ENCODE measurements at regions not wholly inside any gene's neighbourhood (a gene's known extent, or its start where the extent isn't known, plus 50 kb on each side); places are given as distances from the start of the nearest gene placed in this dataset.

DNA sequence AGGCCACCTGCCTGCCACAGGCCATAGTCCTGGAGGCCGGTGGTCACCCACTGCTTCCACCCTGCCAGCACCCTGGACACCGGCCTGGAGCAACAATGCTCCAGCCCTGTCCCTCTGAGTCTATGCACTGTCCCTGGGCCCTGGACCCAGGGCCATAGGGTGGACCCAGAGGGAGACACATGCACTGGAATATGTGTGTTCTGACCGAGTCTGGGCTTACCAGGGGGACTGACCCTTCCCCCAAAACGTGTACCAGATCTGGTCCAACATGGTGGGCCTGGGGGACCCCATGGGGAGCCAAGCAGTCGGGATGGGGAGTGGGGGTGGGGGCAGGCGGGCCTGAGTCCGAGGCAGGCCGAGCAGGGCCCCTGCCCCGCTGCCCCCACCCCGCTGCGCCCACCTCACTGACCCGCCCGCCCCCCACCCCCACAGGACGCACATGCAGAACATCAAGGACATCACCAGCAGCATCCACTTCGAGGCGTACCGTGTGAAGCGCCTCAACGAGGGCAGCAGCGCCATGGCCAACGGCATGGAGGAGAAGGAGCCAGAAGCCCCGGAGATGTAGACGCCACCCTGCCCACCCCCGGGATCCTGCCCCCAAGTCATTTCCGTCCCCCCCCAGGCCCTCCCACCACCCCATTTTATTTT, 357.4 kb downstream of the SEC14L1 start:
- H3K18ac ChIP-seq (ENCODE audit: extremely low read depth, low read length) = no peak overlapping the region
- peaks cover 2% of the 10 kb centered on the region; the same call in 1 of the 2 replicates for H3K79me1 ChIP-seq (ENCODE audit: low read depth, low read length)
- H3K4me2 ChIP-seq (ENCODE audit: insufficient read depth in 1 of 2, low read depth in 2 of 2, low read length in 2 of 2) = no peak overlapping the region
- no peaks in the 10 kb centered on the region for H3K27me3 ChIP-seq (replicated peaks in 1 of 4; ENCODE audit: control insufficient read depth in 3 of 4, extremely low read depth in 1 of 4, insufficient read depth in 3 of 4, low read length in 3 of 4)
- H3K9ac ChIP-seq (replicated peaks in 1 of 4; ENCODE audit: extremely low read depth in 1 of 4, low read depth in 3 of 4, low read length in 3 of 4) = no peak overlapping the region
- H4K5ac ChIP-seq (ENCODE audit: insufficient read length, low read depth, low read length) = no peak overlapping the region
- H4K8ac ChIP-seq (ENCODE audit: extremely low read depth, insufficient read depth, low read length) = no peak overlapping the region; the same call in 1 of the 2 replicates
- H3K4ac ChIP-seq (replicated peaks; ENCODE audit: insufficient read length, low read depth, low read length) = no peak overlapping the region
- H4K20me1 ChIP-seq (replicated peaks in 1 of 2; ENCODE audit: control insufficient read depth in 1 of 2, insufficient read depth in 2 of 2, low read length in 2 of 2) = peaks cover 2 to 3% of the 10 kb centered on the region in 2 experiments
- H3K23ac ChIP-seq (ENCODE audit: insufficient read length) = no peak overlapping the region
- peaks cover 0 to 5% (median 1%) of the 10 kb centered on the region in 4 experiments; a peak in 4 of 7 replicates for H3K4me1 ChIP-seq (replicated peaks in 1 of 4; ENCODE audit: control insufficient read depth in 3 of 4, insufficient read depth in 4 of 4, low read length in 3 of 4)
- no peak overlapping the region for H2BK15ac ChIP-seq (ENCODE audit: low read length)
- WGBS, 2 experiments (ENCODE audit: extremely low coverage in 1 of 2, insufficient coverage in 1 of 2, insufficient read length in 1 of 2, insufficient replicate concordance in 2 of 2, low coverage in 1 of 2, low lambda C conversion rate in 2 of 2, missing lambda C conversion rate in 1 of 2) = 82% methylated on average over 7 of the region's 25 CpGs; no CpG with 5 or more reads in 1 of the 2 experiments
- no peak for FAIRE-seq
- no peak overlapping the region for H3K56ac ChIP-seq (replicated peaks; ENCODE audit: insufficient read length, low read depth, low read length)
- H3K23me2 ChIP-seq (ENCODE audit: low read depth, low read length) = no peaks in the 10 kb centered on the region
- no peak overlapping the region for H2AFZ ChIP-seq (ENCODE audit: low read length)
- no peak overlapping the region for H2BK5ac ChIP-seq (ENCODE audit: low read depth, low read length)
- no peak overlapping the region for H3K4me3 ChIP-seq (ENCODE audit: extremely low read depth in 1 of 4, insufficient read depth in 2 of 4, low read depth in 3 of 4, low read length in 4 of 4)
- H3K79me2 ChIP-seq (ENCODE audit: control insufficient read depth in 1 of 2, insufficient read depth in 2 of 2, low read length in 2 of 2) = no peaks in the 10 kb centered on the region
- H2BK20ac ChIP-seq (ENCODE audit: low read length) = no peak overlapping the region
- H3K14ac ChIP-seq (ENCODE audit: insufficient read length) = no peak overlapping the region
- no peak overlapping the region for H4K91ac ChIP-seq (replicated peaks; ENCODE audit: insufficient read length, low read length)
- no peaks in the 10 kb centered on the region for H3K9me3 ChIP-seq (ENCODE audit: insufficient read depth in 2 of 2, low read depth in 1 of 2, low read length in 1 of 2)
- H3K27ac ChIP-seq (ENCODE audit: low read depth, low read length) = no peak overlapping the region
- no peak for DNase-seq (ENCODE audit: low read depth in 1 of 2, low spot score in 2 of 2)
- no peak overlapping the region for H2BK120ac ChIP-seq (replicated peaks; ENCODE audit: low read depth, low read length)
- H3K36me3 ChIP-seq (ENCODE audit: control insufficient read depth in 2 of 4, insufficient read depth in 4 of 4, low read length in 3 of 4) = peaks cover 0 to 22% (median 14%) of the 10 kb centered on the region in 4 experiments; a peak in 5 of 8 replicates
- ChIA-PET CTCF (ENCODE audit: partially characterized antibody) (interaction anchor here (1.6 to 4.3 kb wide), 4 partner anchors 21 to 167 kb away, joined by 3 to 95 read pairs (median 21); no protein-coding TSS in a partner anchor), POLR2A (ENCODE audit: partially characterized antibody) (interaction anchor here (1.1 to 1.5 kb wide), 2 partner anchors 65 to 78 kb away, joined by 3 read pairs; no protein-coding TSS in a partner anchor)
- no peak overlapping the region for H2AK5ac ChIP-seq (ENCODE audit: low read depth, low read length)
- no peak overlapping the region for H2BK12ac ChIP-seq (ENCODE audit: low read depth, low read length)
- no peak for TF ChIP-seq FOSL1 (IDR thresholded peaks at IDR 0.05; ENCODE audit: insufficient read depth, low read depth, low read length)
- no peak for TF ChIP-seq RXRA (IDR thresholded peaks at IDR 0.05; ENCODE audit: insufficient read depth, low read depth, low read length)
- TF ChIP-seq CHD2 (IDR thresholded peaks at IDR 0.05; ENCODE audit: low read length) = no peak
- TF ChIP-seq TBP (IDR thresholded peaks at IDR 0.05; ENCODE audit: low read depth, low read length) = no peak
- TF ChIP-seq TCF12 (IDR thresholded peaks at IDR 0.05; ENCODE audit: low read depth, low read length) = no peak
- no peak for TF ChIP-seq BCL11A (IDR thresholded peaks at IDR 0.05; ENCODE audit: low read depth in 2 of 2, low read length in 2 of 2)
- no peak for TF ChIP-seq RNF2 (IDR thresholded peaks at IDR 0.05; ENCODE audit: borderline replicate concordance, low read depth, low read length, missing control alignments, poor library complexity, severe bottlenecking)
- TF ChIP-seq EZH2 (IDR thresholded peaks at IDR 0.05; ENCODE audit: low read depth, low read length, severe bottlenecking) = no peak
- TF ChIP-seq CTBP2 (IDR thresholded peaks at IDR 0.05; ENCODE audit: borderline replicate concordance, insufficient read depth, insufficient read length, low read length) = no peak
- TF ChIP-seq MAFK (IDR thresholded peaks at IDR 0.05; ENCODE audit: low read depth, low read length) = no peak
- TF ChIP-seq SAP30 (IDR thresholded peaks at IDR 0.05; ENCODE audit: insufficient read depth, insufficient replicate concordance, low read length) = no peak
